ENCODE measurements at regions not wholly inside any gene's neighbourhood (a gene's known extent, or its start where the extent isn't known, plus 50 kb on each side); places are given as distances from the start of the nearest gene placed in this dataset.

DNA sequence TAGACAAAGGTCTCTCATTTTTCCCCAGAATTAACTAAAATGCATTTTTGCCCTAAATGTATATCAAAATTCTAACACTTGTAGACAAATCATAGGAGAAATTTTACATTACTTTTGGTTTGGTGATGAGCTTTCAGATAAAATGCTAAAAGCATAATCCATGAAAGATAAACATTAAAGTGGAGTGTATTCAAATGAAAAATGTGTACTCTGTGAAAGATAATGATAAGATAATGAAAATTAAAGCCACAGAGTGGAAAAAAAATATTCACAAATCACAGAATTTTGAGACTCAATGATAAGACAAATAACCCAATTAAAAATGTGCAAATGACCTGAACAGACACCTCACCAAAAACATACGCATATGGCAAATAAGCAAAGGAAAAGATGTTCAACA, 176.9 kb upstream of the ADAMTS16 start:
- H3K27ac ChIP-seq: no peak overlapping the region
- DNase-seq (no peak), ATAC-seq (ENCODE audit: low FRiP score in 2 of 2) (no peak)
- no peaks in the 10 kb centered on the region for H3K9me3 ChIP-seq
- 93 to 94% methylated on average over 1 of the region's 1 CpG for WGBS, 2 donors
- no peaks in the 10 kb centered on the region for H3K27me3 ChIP-seq
- no peaks in the 10 kb centered on the region for H3K4me1 ChIP-seq
- TF ChIP-seq POLR2A (IDR thresholded peaks at IDR 0.05): no peak
- TF ChIP-seq, protein P1, sequence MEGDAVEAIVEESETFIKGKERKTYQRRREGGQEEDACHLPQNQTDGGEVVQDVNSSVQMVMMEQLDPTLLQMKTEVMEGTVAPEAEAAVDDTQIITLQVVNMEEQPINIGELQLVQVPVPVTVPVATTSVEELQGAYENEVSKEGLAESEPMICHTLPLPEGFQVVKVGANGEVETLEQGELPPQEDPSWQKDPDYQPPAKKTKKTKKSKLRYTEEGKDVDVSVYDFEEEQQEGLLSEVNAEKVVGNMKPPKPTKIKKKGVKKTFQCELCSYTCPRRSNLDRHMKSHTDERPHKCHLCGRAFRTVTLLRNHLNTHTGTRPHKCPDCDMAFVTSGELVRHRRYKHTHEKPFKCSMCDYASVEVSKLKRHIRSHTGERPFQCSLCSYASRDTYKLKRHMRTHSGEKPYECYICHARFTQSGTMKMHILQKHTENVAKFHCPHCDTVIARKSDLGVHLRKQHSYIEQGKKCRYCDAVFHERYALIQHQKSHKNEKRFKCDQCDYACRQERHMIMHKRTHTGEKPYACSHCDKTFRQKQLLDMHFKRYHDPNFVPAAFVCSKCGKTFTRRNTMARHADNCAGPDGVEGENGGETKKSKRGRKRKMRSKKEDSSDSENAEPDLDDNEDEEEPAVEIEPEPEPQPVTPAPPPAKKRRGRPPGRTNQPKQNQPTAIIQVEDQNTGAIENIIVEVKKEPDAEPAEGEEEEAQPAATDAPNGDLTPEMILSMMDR (IDR thresholded peaks at IDR 0.05): no peak
- TF ChIP-seq EP300 (IDR thresholded peaks at IDR 0.05): no peak
- no peak for TF ChIP-seq POLR2AphosphoS5 (IDR thresholded peaks at IDR 0.05)
- H3K4me3 ChIP-seq: no peak overlapping the region
- H3K36me3 ChIP-seq: no peaks in the 10 kb centered on the region

- H3K4me1 ChIP-seq: no peaks in the 10 kb centered on the region
- no peaks in the 10 kb centered on the region for H3K9me3 ChIP-seq
- WGBS, 2 donors: 59% methylated on average over 4 of the region's 4 CpGs
- no peak overlapping the region for H3K4me3 ChIP-seq
- H3K36me3 ChIP-seq: no peaks in the 10 kb centered on the region
- no peaks in the 10 kb centered on the region for H3K27me3 ChIP-seq
- H3K27ac ChIP-seq: no peak overlapping the region
- no peak for DNase-seq
- TF ChIP-seq EP300 (IDR thresholded peaks at IDR 0.05) (no peak), POLR2A (IDR thresholded peaks at IDR 0.05) (no peak), POLR2AphosphoS5 (IDR thresholded peaks at IDR 0.05) (no peak)
- TF ChIP-seq, protein P1 (IDR thresholded peaks at IDR 0.05): no peak
- no peak for ATAC-seq (ENCODE audit: low FRiP score in 2 of 2)
Observed at GRCh38 chr5:4969351-4969750, 170.8 kb upstream of the ADAMTS16 start.

- no peak overlapping the region for H3K4me3 ChIP-seq
- H3K36me3 ChIP-seq: no peaks in the 10 kb centered on the region
- TF ChIP-seq, protein P1 (IDR thresholded peaks at IDR 0.05): no peak
- no peaks in the 10 kb centered on the region for H3K4me1 ChIP-seq
- no peak overlapping the region for H3K27ac ChIP-seq
- 84 to 86% methylated on average over 4 of the region's 4 CpGs for WGBS, 2 donors
- H3K9me3 ChIP-seq: no peaks in the 10 kb centered on the region
- H3K27me3 ChIP-seq: no peaks in the 10 kb centered on the region
- DNase-seq (no peak), ATAC-seq (ENCODE audit: low FRiP score in 2 of 2) (peak in 1 of 2 donors; percentile 30)
Observed at GRCh38 chr5:4970171-4970570, 170.0 kb upstream of the ADAMTS16 start.

GRCh38 chr5:4976902-4977301, 163.2 kb upstream of the ADAMTS16 start:
- H3K27ac ChIP-seq: no peak overlapping the region
- H3K9me3 ChIP-seq: no peaks in the 10 kb centered on the region
- no peaks in the 10 kb centered on the region for H3K36me3 ChIP-seq
- H3K27me3 ChIP-seq: no peaks in the 10 kb centered on the region
- WGBS, 2 donors: 62 to 73% methylated on average over 1 of the region's 1 CpG
- DNase-seq (no peak), ATAC-seq (ENCODE audit: low FRiP score in 2 of 2) (peak in 1 of 2 donors; percentile 57)
- H3K4me3 ChIP-seq: no peak overlapping the region
- no peaks in the 10 kb centered on the region for H3K4me1 ChIP-seq
- TF ChIP-seq POLR2A (IDR thresholded peaks at IDR 0.05) (no peak), EP300 (IDR thresholded peaks at IDR 0.05) (no peak), POLR2AphosphoS5 (IDR thresholded peaks at IDR 0.05) (no peak)
- TF ChIP-seq, protein P1 (IDR thresholded peaks at IDR 0.05): no peak

DNA sequence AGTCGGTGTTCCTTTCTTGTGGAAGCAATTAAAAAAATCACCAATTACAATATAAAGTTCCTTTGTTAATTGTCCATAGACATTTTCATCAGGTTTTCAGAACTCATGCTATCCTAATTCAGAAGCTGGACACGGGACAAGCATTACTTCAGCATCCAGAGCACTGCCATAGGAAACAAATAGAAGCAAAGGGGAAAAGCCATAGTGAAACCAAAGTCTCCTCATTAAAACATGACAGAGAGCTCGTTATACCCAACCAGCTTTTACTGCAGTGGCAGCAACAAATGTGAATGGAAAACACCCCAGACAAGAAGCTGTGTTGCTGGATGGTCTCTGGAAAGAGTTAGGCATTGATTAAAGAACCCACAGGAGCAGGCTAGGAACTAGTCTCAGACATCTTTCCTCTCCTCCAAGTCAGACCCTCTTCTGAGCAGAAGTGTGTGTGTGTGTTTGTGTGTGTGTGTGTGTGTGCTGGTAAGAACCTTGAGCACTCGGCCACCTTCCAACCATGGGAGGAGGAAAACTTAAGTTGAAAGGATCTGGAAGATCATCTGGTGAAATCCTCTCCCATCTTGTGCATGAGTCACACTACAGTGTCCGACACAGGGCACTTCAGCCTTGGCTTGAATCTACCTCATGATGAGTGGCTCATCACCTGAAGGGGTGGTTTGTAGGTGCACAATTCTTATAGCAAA, 162.6 kb upstream of the ADAMTS16 start:
- H3K4me3 ChIP-seq: no peak overlapping the region
- no peaks in the 10 kb centered on the region for H3K9me3 ChIP-seq
- TF ChIP-seq, protein P1 (IDR thresholded peaks at IDR 0.05): no peak
- no peak for TF ChIP-seq POLR2A (IDR thresholded peaks at IDR 0.05)
- no peak for TF ChIP-seq EP300 (IDR thresholded peaks at IDR 0.05)
- no peak for TF ChIP-seq POLR2AphosphoS5 (IDR thresholded peaks at IDR 0.05)
- H3K36me3 ChIP-seq: no peaks in the 10 kb centered on the region
- H3K27me3 ChIP-seq: no peaks in the 10 kb centered on the region
- no peak overlapping the region for H3K27ac ChIP-seq
- WGBS, 2 donors: 67 to 72% methylated on average over 5 of the region's 5 CpGs
- ATAC-seq (ENCODE audit: low FRiP score in 2 of 2) (peak in 1 of 2 donors; percentile 55), DNase-seq (no peak)
- H3K4me1 ChIP-seq: no peaks in the 10 kb centered on the region
